HCT116 (cell line): ENCODE measurements at regions not wholly inside any gene's neighbourhood (a gene's known extent, or its start where the extent isn't known, plus 50 kb on each side); places are given as distances from the start of the nearest gene placed in this dataset.

Experiments used
- CEBPB ChIP-seq: IDR thresholded peaks from 2 replicates; pipeline ENCODE4 v1.6.1; 2012; ENCODE audit warnings: low read depth
- CTCF ChIP-seq, 3 experiments: fragments of 200-600 bp in 1 of 3; sonication (generic) in 1 of 3; IDR thresholded peaks in 2 of 3; conservative IDR thresholded peaks in 1 of 3; 2 replicates each; pipeline ENCODE4 v1.5.1; 2012 to 2017; ENCODE audit warnings: low read depth in 2 of 3, low read length in 2 of 3, antibody characterized with exemption in 1 of 3, borderline replicate concordance in 1 of 3, control low read depth in 1 of 3, mild to moderate bottlenecking in 1 of 3, mixed read lengths in 1 of 3, mixed run types in 1 of 3, moderate library complexity in 1 of 3; ENCODE audit not compliant: insufficient read depth in 1 of 3
- ELF1 ChIP-seq: IDR thresholded peaks from 2 replicates; pipeline ENCODE4 v1.6.1; 2012; ENCODE audit warnings: low read depth, borderline replicate concordance
- EZH2 ChIP-seq: fragments of 200-600 bp; sonication (generic); IDR thresholded peaks from 2 replicates; pipeline ENCODE4 v1.6.1; 2017; ENCODE audit warnings: antibody characterized with exemption, mixed run types
- EZH2phosphoT487 ChIP-seq: fragments of 200-600 bp; IDR thresholded peaks from 2 replicates; pipeline ENCODE4 v1.6.1; 2018; ENCODE audit warnings: antibody characterized with exemption, borderline replicate concordance
- MAX ChIP-seq: IDR thresholded peaks from 2 replicates; pipeline ENCODE4 v1.6.1; 2012
- POLR2A ChIP-seq: IDR thresholded peaks from 2 replicates; pipeline ENCODE4 v1.7.0; 2011; ENCODE audit warnings: borderline replicate concordance; ENCODE audit not compliant: insufficient read depth, insufficient read length; ENCODE audit errors: extremely low read depth
- POLR2AphosphoS5 ChIP-seq: IDR thresholded peaks from 2 replicates; pipeline ENCODE4 v1.6.1; 2011; ENCODE audit warnings: mild to moderate bottlenecking, low read depth, low read length, moderate library complexity
- RAD21 ChIP-seq: IDR thresholded peaks from 2 replicates; pipeline ENCODE4 v1.6.1; 2012; ENCODE audit warnings: low read depth, mild to moderate bottlenecking
- REST ChIP-seq: IDR thresholded peaks from 2 replicates; pipeline ENCODE4 v1.6.1; 2012; ENCODE audit warnings: low read depth
- SP1 ChIP-seq: IDR thresholded peaks from 2 replicates; pipeline ENCODE4 v1.6.1; 2012; ENCODE audit warnings: low read depth
- ZBTB33 ChIP-seq: IDR thresholded peaks from 2 replicates; pipeline ENCODE4 v1.6.1; 2011; ENCODE audit warnings: mild to moderate bottlenecking, low read length, moderate library complexity; ENCODE audit not compliant: insufficient replicate concordance; ENCODE audit errors: extremely low read depth
- ZNF274 ChIP-seq: fragments of 200-500 bp; sonication (Bioruptor generic); IDR thresholded peaks from 2 replicates; pipeline ENCODE4 v1.6.1; 2014; ENCODE audit warnings: mild to moderate bottlenecking, low read depth, low read length, inconsistent platforms

GRCh38 chr5:17917465-17917864 lies 283.2 kb downstream of the TAF11L14 start:
- no peak for TF ChIP-seq EZH2phosphoT487
- no peak for TF ChIP-seq POLR2A
- no peak for TF ChIP-seq ELF1
- TF ChIP-seq POLR2AphosphoS5: no peak
- TF ChIP-seq ZNF274: no peak
- TF ChIP-seq EZH2: no peak
- no peak for TF ChIP-seq REST
- no peak for TF ChIP-seq CTCF (IDR thresholded peaks at IDR 0.05 in 2 of 3, conservative IDR thresholded peaks at IDR 0.05 in 1 of 3; ENCODE audit: borderline replicate concordance in 1 of 3, insufficient read depth in 1 of 3, low read depth in 2 of 3, low read length in 2 of 3)
- TF ChIP-seq CEBPB: no peak
- no peak for TF ChIP-seq RAD21
- no peak for TF ChIP-seq SP1
- TF ChIP-seq ZBTB33: no peak
- TF ChIP-seq MAX: no peak
